Pancreas (tissue), 10 donors: ENCODE measurements at regions not wholly inside any gene's neighbourhood (a gene's known extent, or its start where the extent isn't known, plus 50 kb on each side); places are given as distances from the start of the nearest gene placed in this dataset.

ENCODE experiments used
- ATAC-seq, 4 donors: fragments of 200-7000 bp; cut with Tn5 transposase; one replicate each; pipeline versions ENCODE4 v1.8.0 to v1.9.1; 2020; ENCODE audit warnings: mild to moderate bottlenecking in 4 of 4, moderate library complexity in 4 of 4
- DNase-seq, 6 donors: peaks; one replicate each; pipeline ENCODE4 v3.0.0-alpha.2; 2020
- FAIRE-seq: peaks from 2 replicates; lab custom pipeline; 2012; peaks lifted over from hg19 to GRCh38; lab: Jason Lieb, UNC
- H3K27ac ChIP-seq, 4 donors: fragments of 200-600 bp; sonication (generic); 1 replicate in 3 of 4; 2 replicates in 1 of 4; pipeline versions ENCODE4 v1.5.0 to v1.8.0; 2020
- H3K27me3 ChIP-seq, 4 donors: fragments of 200-600 bp; one replicate each; pipeline ENCODE4 v1.8.0; 2021
- H3K36me3 ChIP-seq, 3 donors: fragments of 200-600 bp; sonication (generic) in 1 of 3; one replicate each; pipeline versions ENCODE4 v1.5.0 to v1.8.0; 2020 to 2021
- H3K4me1 ChIP-seq, 3 donors: fragments of 200-600 bp; one replicate each; pipeline ENCODE4 v1.8.0; 2021
- H3K4me3 ChIP-seq, 4 donors: fragments of 200-600 bp; sonication (generic) in 2 of 4; one replicate each; pipeline versions ENCODE4 v1.5.0 to v1.8.0; 2020 to 2021
- H3K9me3 ChIP-seq, 4 donors: fragments of 200-600 bp; one replicate each; pipeline ENCODE4 v1.8.0; 2021
- CTCF ChIP-seq, 4 donors: fragments of 200-600 bp; sonication (generic) in 3 of 4; IDR thresholded peaks; one replicate each; pipeline versions ENCODE4 v1.5.0 to v1.8.0; 2021; ENCODE audit warnings: antibody characterized with exemption in 4 of 4
- WGBS, 2 donors: extraction: QIAGEN DNeasy Blood & Tissue Kit; methylation state at CpG; one replicate each; pipeline ENCODE4 v1.1.7; 2013; 5-methylcytosine and 5-hydroxymethylcytosine counted together
- intact Hi-C, 3 donors: fragments of 100-400 bp; cut with DNase I; formaldehyde crosslinking; loops; one replicate each; pipeline versions ENCODE4 v1.11.1 to v1.14.2; 2022
- donor health status: healthy with polysubstance abuse.
- donor health status: DM: no; HTN: no; CAD: no; lungs with moderate emphysema.
- donor health status: DM: no; HTN: no; CAD: no.
- donor health status: control.
- donor health status: control.
- donor health status: Bipolar disorder and iron deficiency.
- donor health status: DM: yes; HTN: yes; CAD: no.
- donor health status: DM: no; HTN: no; CAD: no.
- donor health status: DM: no; HTN: no; CAD: no.
- donor health status: DM: yes; HTN: yes; CAD: no.

- intact Hi-C loops: no loop called here
- Histone ChIP-seq H3K36me3 (no peaks in the 10 kb centered on the region), H3K27ac (no peak overlapping the region), H3K27me3 (no peaks in the 10 kb centered on the region), H3K4me1 (no peaks in the 10 kb centered on the region), H3K9me3 (no peaks in the 10 kb centered on the region), H3K4me3 (no peak overlapping the region)
- no peak for DNase-seq
- WGBS, 2 donors: 53 to 56% methylated on average over 5 of the region's 5 CpGs
- no peak for FAIRE-seq
- no peak for ATAC-seq
- TF ChIP-seq CTCF (IDR thresholded peaks at IDR 0.05): no peak
These were observed 204.4 kb upstream of the HS3ST3A1 start for GRCh38 chr17:13806092-13806491.

- no peak for TF ChIP-seq CTCF (IDR thresholded peaks at IDR 0.05)
- Histone ChIP-seq H3K27ac (no peak overlapping the region), H3K27me3 (no peaks in the 10 kb centered on the region), H3K4me1 (no peaks in the 10 kb centered on the region), H3K9me3 (no peaks in the 10 kb centered on the region), H3K36me3 (no peaks in the 10 kb centered on the region), H3K4me3 (no peak overlapping the region)
- FAIRE-seq: no peak
- no peak for ATAC-seq
- no peak for DNase-seq
- 91% methylated on average over 3 of the region's 3 CpGs for WGBS, 2 donors
- intact Hi-C loops: no loop called here
These were observed 205.4 kb upstream of the HS3ST3A1 start for GRCh38 chr17:13807103-13807502.

- ATAC-seq: no peak
- H3K36me3 ChIP-seq: no peaks in the 10 kb centered on the region
- no peak for DNase-seq
- no peaks in the 10 kb centered on the region for H3K27me3 ChIP-seq
- no peak overlapping the region for H3K27ac ChIP-seq
- TF ChIP-seq CTCF (IDR thresholded peaks at IDR 0.05): no peak
- no peak for FAIRE-seq
- no peaks in the 10 kb centered on the region for H3K9me3 ChIP-seq
- H3K4me3 ChIP-seq: no peak overlapping the region
- WGBS, 2 donors: 88 to 89% methylated on average over 2 of the region's 2 CpGs
- no peaks in the 10 kb centered on the region for H3K4me1 ChIP-seq
- intact Hi-C loops: no loop called here
These were observed 210.6 kb upstream of the HS3ST3A1 start for GRCh38 chr17:13812350-13812749.

- Histone ChIP-seq H3K9me3 (no peaks in the 10 kb centered on the region), H3K4me1 (no peaks in the 10 kb centered on the region), H3K4me3 (no peak overlapping the region), H3K36me3 (no peaks in the 10 kb centered on the region), H3K27me3 (no peaks in the 10 kb centered on the region), H3K27ac (no peak overlapping the region)
- ATAC-seq (peak in 2 of 4 donors; percentile 52 to 66), DNase-seq (no peak), FAIRE-seq (no peak)
- no peak for TF ChIP-seq CTCF (IDR thresholded peaks at IDR 0.05)
- intact Hi-C loops: no loop called here
- WGBS, 2 donors: 50 to 55% methylated on average over 17 of the region's 17 CpGs
These were observed 211.9 kb upstream of the HS3ST3A1 start for GRCh38 chr17:13813347-13814240.

GRCh38 chr17:13822700-13823099 is 221.0 kb upstream of the HS3ST3A1 start:
- Histone ChIP-seq H3K27ac (no peak overlapping the region), H3K27me3 (no peaks in the 10 kb centered on the region), H3K4me1 (no peaks in the 10 kb centered on the region), H3K4me3 (no peak overlapping the region), H3K9me3 (no peaks in the 10 kb centered on the region), H3K36me3 (no peaks in the 10 kb centered on the region)
- ATAC-seq (no peak), FAIRE-seq (no peak), DNase-seq (no peak)
- intact Hi-C loops: no loop called here
- 47 to 52% methylated on average over 3 of the region's 3 CpGs for WGBS, 2 donors
- TF ChIP-seq CTCF (IDR thresholded peaks at IDR 0.05): no peak
